ENCODE measurements at regions not wholly inside any gene's neighbourhood (a gene's known extent, or its start where the extent isn't known, plus 50 kb on each side); places are given as distances from the start of the nearest gene placed in this dataset.

- TF ChIP-seq, protein P1, sequence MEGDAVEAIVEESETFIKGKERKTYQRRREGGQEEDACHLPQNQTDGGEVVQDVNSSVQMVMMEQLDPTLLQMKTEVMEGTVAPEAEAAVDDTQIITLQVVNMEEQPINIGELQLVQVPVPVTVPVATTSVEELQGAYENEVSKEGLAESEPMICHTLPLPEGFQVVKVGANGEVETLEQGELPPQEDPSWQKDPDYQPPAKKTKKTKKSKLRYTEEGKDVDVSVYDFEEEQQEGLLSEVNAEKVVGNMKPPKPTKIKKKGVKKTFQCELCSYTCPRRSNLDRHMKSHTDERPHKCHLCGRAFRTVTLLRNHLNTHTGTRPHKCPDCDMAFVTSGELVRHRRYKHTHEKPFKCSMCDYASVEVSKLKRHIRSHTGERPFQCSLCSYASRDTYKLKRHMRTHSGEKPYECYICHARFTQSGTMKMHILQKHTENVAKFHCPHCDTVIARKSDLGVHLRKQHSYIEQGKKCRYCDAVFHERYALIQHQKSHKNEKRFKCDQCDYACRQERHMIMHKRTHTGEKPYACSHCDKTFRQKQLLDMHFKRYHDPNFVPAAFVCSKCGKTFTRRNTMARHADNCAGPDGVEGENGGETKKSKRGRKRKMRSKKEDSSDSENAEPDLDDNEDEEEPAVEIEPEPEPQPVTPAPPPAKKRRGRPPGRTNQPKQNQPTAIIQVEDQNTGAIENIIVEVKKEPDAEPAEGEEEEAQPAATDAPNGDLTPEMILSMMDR (IDR thresholded peaks at IDR 0.05) = no peak
- TF ChIP-seq POLR2A (IDR thresholded peaks at IDR 0.05) = no peak
- TF ChIP-seq EP300 (IDR thresholded peaks at IDR 0.05) = no peak
Observed at GRCh38 chr1:204738506-204738905, 53.0 kb upstream of the LRRN2 start.

Measured in tibial nerve (tissue), 4 donors.